HL-60 (cell line): ENCODE measurements at regions not wholly inside any gene's neighbourhood (a gene's known extent, or its start where the extent isn't known, plus 50 kb on each side); places are given as distances from the start of the nearest gene placed in this dataset.

Source experiments
- DNase-seq, 2 experiments: peaks; one replicate each; pipeline ENCODE4 v3.0.0-alpha.2; 2010 to 2020; ENCODE audit warnings: low read depth in 1 of 2, low spot score in 1 of 2
- H3K27ac ChIP-seq: fragments of 250-450 bp; sonication (Bioruptor Pico); replicated peaks from 2 replicates; pipeline ENCODE4 v1.5.1; 2020; ENCODE audit warnings: mild to moderate bottlenecking, moderate library complexity
- H3K27me3 ChIP-seq: fragments of 250-450 bp; sonication (Bioruptor Pico); 2 replicates; pipeline ENCODE4 v1.5.1; 2021; ENCODE audit warnings: mild to moderate bottlenecking, moderate library complexity; ENCODE audit not compliant: insufficient read depth, poor library complexity, severe bottlenecking
- H3K4me3 ChIP-seq: replicated peaks from 2 replicates; pipeline ENCODE4 v1.5.1; 2011; ENCODE audit warnings: mild to moderate bottlenecking, control low read depth, low read length; ENCODE audit not compliant: insufficient read depth
- GABPA ChIP-seq: IDR thresholded peaks from 2 replicates; pipeline ENCODE4 v1.6.1; 2012; ENCODE audit warnings: low read depth
- POLR2AphosphoS5 ChIP-seq: IDR thresholded peaks from 2 replicates; pipeline ENCODE4 v1.6.1; 2012; ENCODE audit warnings: low read depth
- SPI1 ChIP-seq: IDR thresholded peaks from 2 replicates; pipeline ENCODE4 v1.6.1; 2012; ENCODE audit warnings: low read depth, mild to moderate bottlenecking, borderline replicate concordance
- TF ChIP-seq, protein P1 (sequence below): IDR thresholded peaks from one replicate; pipeline ENCODE4 v1.5.1; 2011; ENCODE audit warnings: low read length, control low read depth, inconsistent platforms; ENCODE audit not compliant: insufficient read depth
- TF ChIP-seq, protein P2 (sequence below): IDR thresholded peaks from 2 replicates; pipeline ENCODE4 v1.6.1; 2012; ENCODE audit warnings: low read depth; ENCODE audit not compliant: insufficient replicate concordance

GRCh38 chr9:4424891-4425290 lies 65.4 kb upstream of the SLC1A1 start:
- DNase-seq = no peak
- H3K27me3 ChIP-seq = peaks cover 4% of the 10 kb centered on the region
- H3K4me3 ChIP-seq = no peak overlapping the region
- TF ChIP-seq POLR2AphosphoS5 (no peak), SPI1 (no peak), GABPA (no peak)
- TF ChIP-seq, protein P1, sequence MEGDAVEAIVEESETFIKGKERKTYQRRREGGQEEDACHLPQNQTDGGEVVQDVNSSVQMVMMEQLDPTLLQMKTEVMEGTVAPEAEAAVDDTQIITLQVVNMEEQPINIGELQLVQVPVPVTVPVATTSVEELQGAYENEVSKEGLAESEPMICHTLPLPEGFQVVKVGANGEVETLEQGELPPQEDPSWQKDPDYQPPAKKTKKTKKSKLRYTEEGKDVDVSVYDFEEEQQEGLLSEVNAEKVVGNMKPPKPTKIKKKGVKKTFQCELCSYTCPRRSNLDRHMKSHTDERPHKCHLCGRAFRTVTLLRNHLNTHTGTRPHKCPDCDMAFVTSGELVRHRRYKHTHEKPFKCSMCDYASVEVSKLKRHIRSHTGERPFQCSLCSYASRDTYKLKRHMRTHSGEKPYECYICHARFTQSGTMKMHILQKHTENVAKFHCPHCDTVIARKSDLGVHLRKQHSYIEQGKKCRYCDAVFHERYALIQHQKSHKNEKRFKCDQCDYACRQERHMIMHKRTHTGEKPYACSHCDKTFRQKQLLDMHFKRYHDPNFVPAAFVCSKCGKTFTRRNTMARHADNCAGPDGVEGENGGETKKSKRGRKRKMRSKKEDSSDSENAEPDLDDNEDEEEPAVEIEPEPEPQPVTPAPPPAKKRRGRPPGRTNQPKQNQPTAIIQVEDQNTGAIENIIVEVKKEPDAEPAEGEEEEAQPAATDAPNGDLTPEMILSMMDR = no peak
- TF ChIP-seq, protein P2, sequence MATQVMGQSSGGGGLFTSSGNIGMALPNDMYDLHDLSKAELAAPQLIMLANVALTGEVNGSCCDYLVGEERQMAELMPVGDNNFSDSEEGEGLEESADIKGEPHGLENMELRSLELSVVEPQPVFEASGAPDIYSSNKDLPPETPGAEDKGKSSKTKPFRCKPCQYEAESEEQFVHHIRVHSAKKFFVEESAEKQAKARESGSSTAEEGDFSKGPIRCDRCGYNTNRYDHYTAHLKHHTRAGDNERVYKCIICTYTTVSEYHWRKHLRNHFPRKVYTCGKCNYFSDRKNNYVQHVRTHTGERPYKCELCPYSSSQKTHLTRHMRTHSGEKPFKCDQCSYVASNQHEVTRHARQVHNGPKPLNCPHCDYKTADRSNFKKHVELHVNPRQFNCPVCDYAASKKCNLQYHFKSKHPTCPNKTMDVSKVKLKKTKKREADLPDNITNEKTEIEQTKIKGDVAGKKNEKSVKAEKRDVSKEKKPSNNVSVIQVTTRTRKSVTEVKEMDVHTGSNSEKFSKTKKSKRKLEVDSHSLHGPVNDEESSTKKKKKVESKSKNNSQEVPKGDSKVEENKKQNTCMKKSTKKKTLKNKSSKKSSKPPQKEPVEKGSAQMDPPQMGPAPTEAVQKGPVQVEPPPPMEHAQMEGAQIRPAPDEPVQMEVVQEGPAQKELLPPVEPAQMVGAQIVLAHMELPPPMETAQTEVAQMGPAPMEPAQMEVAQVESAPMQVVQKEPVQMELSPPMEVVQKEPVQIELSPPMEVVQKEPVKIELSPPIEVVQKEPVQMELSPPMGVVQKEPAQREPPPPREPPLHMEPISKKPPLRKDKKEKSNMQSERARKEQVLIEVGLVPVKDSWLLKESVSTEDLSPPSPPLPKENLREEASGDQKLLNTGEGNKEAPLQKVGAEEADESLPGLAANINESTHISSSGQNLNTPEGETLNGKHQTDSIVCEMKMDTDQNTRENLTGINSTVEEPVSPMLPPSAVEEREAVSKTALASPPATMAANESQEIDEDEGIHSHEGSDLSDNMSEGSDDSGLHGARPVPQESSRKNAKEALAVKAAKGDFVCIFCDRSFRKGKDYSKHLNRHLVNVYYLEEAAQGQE = no peak
- no peak overlapping the region for H3K27ac ChIP-seq

DNA sequence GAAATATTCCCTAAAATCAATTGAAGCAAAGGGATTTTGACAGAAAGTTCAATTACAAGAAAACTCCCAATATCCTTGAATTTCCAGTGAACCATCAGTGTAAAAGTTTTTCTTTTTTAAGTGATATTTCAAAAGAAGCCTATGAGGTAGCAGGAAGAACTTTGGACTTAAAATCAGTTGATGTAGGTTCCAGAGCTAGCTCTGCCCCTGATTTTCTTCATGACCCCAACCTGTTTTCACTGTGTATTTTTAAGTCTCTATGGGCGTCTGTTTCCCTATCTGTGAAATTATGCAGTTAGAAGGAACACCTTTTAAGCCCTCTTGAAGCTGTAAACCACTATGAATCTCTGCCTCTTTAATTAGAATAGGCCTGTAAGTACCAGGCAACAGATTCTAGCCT lies 66.2 kb upstream of the SLC1A1 start:
- Histone ChIP-seq H3K27ac (no peak overlapping the region), H3K27me3 (peaks cover 4% of the 10 kb centered on the region), H3K4me3 (no peak overlapping the region)
- no peak for TF ChIP-seq SPI1
- TF ChIP-seq, protein P2 = no peak
- DNase-seq = no peak

DNA sequence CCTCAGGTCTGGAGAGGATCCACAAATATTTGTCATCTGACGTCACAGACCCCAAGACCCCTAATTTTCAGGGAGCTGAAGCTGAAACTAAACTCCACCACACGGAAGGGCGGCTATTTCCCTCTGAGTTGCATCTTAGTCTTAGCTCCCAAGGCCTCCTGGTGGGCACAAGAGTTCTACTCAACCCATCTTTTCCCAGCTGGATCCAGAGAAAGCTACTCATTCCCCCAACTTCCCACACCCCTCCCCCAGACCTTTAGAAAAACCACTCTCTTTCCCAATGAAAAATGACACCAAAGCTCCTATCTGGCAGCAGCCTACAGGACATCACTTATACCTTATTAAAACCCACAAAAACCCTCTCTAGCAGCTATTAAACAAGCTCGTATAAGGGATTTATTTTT lies 67.1 kb upstream of the SLC1A1 start:
- H3K4me3 ChIP-seq = no peak overlapping the region
- DNase-seq = no peak
- TF ChIP-seq, protein P1 = no peak
- TF ChIP-seq POLR2AphosphoS5 (no peak), SPI1 (no peak), GABPA (no peak)
- TF ChIP-seq, protein P2 = no peak
- H3K27me3 ChIP-seq = peaks cover 4% of the 10 kb centered on the region
- no peak overlapping the region for H3K27ac ChIP-seq

- no peak for DNase-seq
- H3K27me3 ChIP-seq = peaks cover 4% of the 10 kb centered on the region
- H3K27ac ChIP-seq = no peak overlapping the region
- no peak overlapping the region for H3K4me3 ChIP-seq
- TF ChIP-seq SPI1 = no peak
- no peak for TF ChIP-seq POLR2AphosphoS5
- TF ChIP-seq, protein P1 = no peak
- TF ChIP-seq, protein P2 = no peak
- no peak for TF ChIP-seq GABPA
Measured at GRCh38 chr9:4422495-4422894, 67.8 kb upstream of the SLC1A1 start.
